Activated CD8-positive, alpha-beta T cell treated with anti-CD3 and anti-CD28 coated beads for 36 hours (primary cell): ENCODE measurements at regions not wholly inside any gene's neighbourhood (a gene's known extent, or its start where the extent isn't known, plus 50 kb on each side); places are given as distances from the start of the nearest gene placed in this dataset.

Source experiments
- ATAC-seq: fragments of 200-7000 bp; cut with Tn5 transposase; one replicate; pipeline ENCODE4 v1.10.0; 2021; ENCODE audit warnings: mild to moderate bottlenecking, moderate library complexity
- CTCF ChIA-PET: fragments of 350-600 bp; sonication (Branson Sonifier 250); formaldehyde crosslinking; loops from one replicate; lab custom pipeline; 2021; ENCODE audit warnings: antibody characterized with exemption; lab: Charles Lee
- POLR2A ChIA-PET: fragments of 350-600 bp; sonication (Branson Sonifier 250); formaldehyde crosslinking; loops from one replicate; lab custom pipeline; 2021; ENCODE audit warnings: antibody characterized with exemption; lab: Charles Lee
- DNase-seq: peaks from one replicate; pipeline ENCODE4 v3.0.0-alpha.2; 2020
- H3K27ac Mint-ChIP-seq: one replicate; pipeline ENCODE4 v1.8.0; 2021; ENCODE audit warnings: mild to moderate bottlenecking, mixed read lengths
- H3K27me3 Mint-ChIP-seq: one replicate; pipeline ENCODE4 v1.8.0; 2021; ENCODE audit warnings: mixed read lengths
- H3K36me3 Mint-ChIP-seq: one replicate; pipeline ENCODE4 v1.8.0; 2021; ENCODE audit warnings: low read depth, mixed read lengths
- H3K4me1 Mint-ChIP-seq: one replicate; pipeline ENCODE4 v1.8.0; 2021; ENCODE audit warnings: low read depth, mixed read lengths
- H3K4me3 Mint-ChIP-seq: one replicate; pipeline ENCODE4 v1.8.0; 2021; ENCODE audit warnings: mild to moderate bottlenecking, moderate library complexity, mixed read lengths
- H3K9me3 Mint-ChIP-seq: one replicate; pipeline ENCODE4 v1.8.0; 2021; ENCODE audit warnings: mixed read lengths
- intact Hi-C: fragments of 100-400 bp; cut with micrococcal nuclease; formaldehyde crosslinking; loops from one replicate; pipeline ENCODE4 v1.10.0; 2022
- TF ChIP-seq, protein P1 (sequence below): fragments of 200-600 bp; IDR thresholded peaks from one replicate; pipeline ENCODE4 v1.8.0; 2022; ENCODE audit warnings: antibody characterized with exemption, mild to moderate bottlenecking

DNA sequence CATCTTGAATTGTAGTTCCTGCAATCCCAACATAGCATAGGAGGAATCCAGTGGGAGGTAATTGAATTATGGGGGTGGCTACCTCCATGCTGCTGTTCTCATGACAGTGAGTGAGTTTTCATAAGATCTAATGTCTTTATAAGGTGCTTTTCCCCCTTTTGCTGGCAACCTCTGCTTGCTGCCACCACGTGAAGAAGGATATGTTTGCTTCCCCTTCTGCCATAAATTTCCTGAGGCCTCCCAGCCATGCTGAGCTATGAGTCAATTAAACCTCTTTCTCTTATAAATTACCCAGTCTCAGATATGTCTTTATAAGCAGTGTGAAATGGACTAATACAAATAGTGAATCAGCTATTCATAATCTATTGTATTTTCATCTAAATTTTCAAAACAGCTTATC lies 537.3 kb downstream of the EPHA3 start:
- Mint-ChIP-seq H3K4me3 (no peak overlapping the region), H3K27ac (no peak overlapping the region), H3K9me3 (peaks cover 10% of the 10 kb centered on the region), H3K4me1 (no peaks in the 10 kb centered on the region), H3K27me3 (no peaks in the 10 kb centered on the region), H3K36me3 (no peaks in the 10 kb centered on the region)
- CTCF ChIA-PET = no interaction called here
- no peak for ATAC-seq
- intact Hi-C loops = no loop called here
- POLR2A ChIA-PET = interaction anchor here (0.6 kb wide), 1 partner anchor 31 kb away, joined by 3 read pairs; no protein-coding TSS in a partner anchor
- no peak for DNase-seq
- TF ChIP-seq, protein P1, sequence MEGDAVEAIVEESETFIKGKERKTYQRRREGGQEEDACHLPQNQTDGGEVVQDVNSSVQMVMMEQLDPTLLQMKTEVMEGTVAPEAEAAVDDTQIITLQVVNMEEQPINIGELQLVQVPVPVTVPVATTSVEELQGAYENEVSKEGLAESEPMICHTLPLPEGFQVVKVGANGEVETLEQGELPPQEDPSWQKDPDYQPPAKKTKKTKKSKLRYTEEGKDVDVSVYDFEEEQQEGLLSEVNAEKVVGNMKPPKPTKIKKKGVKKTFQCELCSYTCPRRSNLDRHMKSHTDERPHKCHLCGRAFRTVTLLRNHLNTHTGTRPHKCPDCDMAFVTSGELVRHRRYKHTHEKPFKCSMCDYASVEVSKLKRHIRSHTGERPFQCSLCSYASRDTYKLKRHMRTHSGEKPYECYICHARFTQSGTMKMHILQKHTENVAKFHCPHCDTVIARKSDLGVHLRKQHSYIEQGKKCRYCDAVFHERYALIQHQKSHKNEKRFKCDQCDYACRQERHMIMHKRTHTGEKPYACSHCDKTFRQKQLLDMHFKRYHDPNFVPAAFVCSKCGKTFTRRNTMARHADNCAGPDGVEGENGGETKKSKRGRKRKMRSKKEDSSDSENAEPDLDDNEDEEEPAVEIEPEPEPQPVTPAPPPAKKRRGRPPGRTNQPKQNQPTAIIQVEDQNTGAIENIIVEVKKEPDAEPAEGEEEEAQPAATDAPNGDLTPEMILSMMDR = no peak

DNA sequence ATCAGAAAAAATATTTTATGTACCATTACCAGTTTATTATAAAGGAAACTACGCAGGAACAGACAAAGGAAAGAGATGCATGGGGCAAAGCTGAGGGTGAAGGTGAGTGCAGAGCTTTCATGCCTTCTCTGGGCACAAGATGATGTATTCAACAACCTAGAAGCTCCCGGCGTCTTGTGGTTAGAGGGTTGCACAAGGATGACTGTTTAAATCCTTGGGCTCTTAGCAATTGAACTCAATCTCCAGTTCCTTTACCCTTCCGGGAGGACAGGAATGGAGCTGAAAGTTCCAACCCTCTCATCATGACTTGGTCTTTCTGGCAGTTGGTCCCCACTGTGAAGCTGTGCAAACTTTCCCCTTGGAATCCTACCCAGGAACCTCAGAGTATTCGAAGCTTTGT lies 542.0 kb downstream of the EPHA3 start:
- no peaks in the 10 kb centered on the region for H3K27me3 Mint-ChIP-seq
- intact Hi-C loops = no loop called here
- CTCF ChIA-PET = no interaction called here
- DNase-seq = no peak
- peaks cover 6% of the 10 kb centered on the region for H3K9me3 Mint-ChIP-seq
- H3K4me3 Mint-ChIP-seq = no peak overlapping the region
- no peaks in the 10 kb centered on the region for H3K36me3 Mint-ChIP-seq
- H3K4me1 Mint-ChIP-seq = no peaks in the 10 kb centered on the region
- POLR2A ChIA-PET = interaction anchor here (1.1 kb wide), 1 partner anchor 71 kb away, joined by 3 read pairs; no protein-coding TSS in a partner anchor
- H3K27ac Mint-ChIP-seq = no peak overlapping the region
- ATAC-seq = no peak
- TF ChIP-seq, protein P1 = no peak

DNA sequence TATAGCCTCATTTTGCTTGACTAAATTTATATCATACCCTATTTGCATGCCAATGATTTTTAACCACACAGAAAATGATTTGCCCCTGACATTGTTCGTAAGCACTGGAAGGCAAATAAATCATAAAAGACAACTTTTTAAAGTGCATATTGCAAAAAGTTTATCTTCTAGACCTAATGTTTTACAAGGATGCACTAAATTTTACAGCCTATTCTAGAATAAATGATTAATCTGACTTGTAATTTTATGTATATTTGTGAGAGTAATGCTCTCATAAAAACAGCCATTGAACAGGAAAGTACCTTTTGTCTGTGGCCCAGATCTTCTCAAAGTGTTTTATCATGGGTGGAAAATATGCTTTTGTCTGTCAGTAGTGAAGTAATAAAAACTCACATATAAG lies 546.6 kb downstream of the EPHA3 start:
- Mint-ChIP-seq H3K4me1 (no peaks in the 10 kb centered on the region), H3K9me3 (peaks cover 23% of the 10 kb centered on the region), H3K4me3 (no peak overlapping the region), H3K36me3 (no peaks in the 10 kb centered on the region), H3K27me3 (no peaks in the 10 kb centered on the region), H3K27ac (no peak overlapping the region)
- no peak for ATAC-seq
- CTCF ChIA-PET = no interaction called here
- intact Hi-C loops = no loop called here
- POLR2A ChIA-PET = no interaction called here
- TF ChIP-seq, protein P1 = no peak
- DNase-seq = no peak

DNA sequence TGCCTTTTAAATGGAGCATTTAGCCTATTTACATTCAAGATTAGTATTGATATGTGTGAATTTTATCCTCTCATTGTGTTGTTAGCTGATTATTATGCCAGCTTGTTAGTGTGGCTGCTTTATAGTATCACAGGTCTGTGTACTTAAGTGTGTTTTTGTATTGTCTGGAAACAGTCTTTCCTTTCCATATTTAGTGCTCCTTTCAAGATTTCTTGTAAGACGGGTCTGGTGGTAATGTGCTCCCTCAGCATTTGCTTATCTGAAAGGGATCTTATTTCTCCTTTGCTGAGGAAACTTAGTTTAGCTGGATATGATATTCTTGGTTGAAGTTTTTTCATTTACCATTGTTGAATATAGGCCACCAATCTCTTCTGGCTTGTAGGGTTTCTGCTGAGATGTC lies 549.0 kb downstream of the EPHA3 start:
- no peak for ATAC-seq
- POLR2A ChIA-PET = no interaction called here

DNA sequence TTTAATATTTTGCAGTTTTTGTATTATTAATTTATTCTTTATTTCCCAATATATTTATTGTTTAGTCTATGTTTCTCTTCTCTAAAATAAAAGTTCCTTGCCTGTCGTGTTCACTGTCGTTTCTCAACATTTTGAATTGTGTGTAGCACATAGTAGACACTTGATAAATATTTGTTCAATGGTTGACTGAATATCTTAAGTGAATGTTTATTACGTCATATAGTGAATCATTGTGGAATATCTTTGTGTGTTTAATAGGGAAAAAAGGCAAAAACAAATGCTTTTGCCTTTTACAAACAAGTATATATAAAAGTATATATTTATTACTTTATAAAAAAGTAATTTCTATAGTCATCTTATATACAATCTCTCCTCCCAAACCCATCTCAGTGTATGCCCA lies 572.3 kb downstream of the EPHA3 start:
- CTCF ChIA-PET = no interaction called here
- intact Hi-C loops = no loop called here
- Mint-ChIP-seq H3K9me3 (peaks cover 6% of the 10 kb centered on the region), H3K27ac (no peak overlapping the region), H3K36me3 (no peaks in the 10 kb centered on the region), H3K27me3 (no peaks in the 10 kb centered on the region), H3K4me3 (no peak overlapping the region), H3K4me1 (no peaks in the 10 kb centered on the region)
- DNase-seq (no peak), ATAC-seq (no peak)
- POLR2A ChIA-PET = no interaction called here
- TF ChIP-seq, protein P1 = no peak

More for the DNA sequence above, 549.0 kb downstream of the EPHA3 start:
- CTCF ChIA-PET = no interaction called here
- DNase-seq = no peak
- Mint-ChIP-seq H3K27me3 (no peaks in the 10 kb centered on the region), H3K27ac (no peak overlapping the region), H3K4me3 (no peak overlapping the region), H3K9me3 (peaks cover 23% of the 10 kb centered on the region), H3K36me3 (no peaks in the 10 kb centered on the region), H3K4me1 (no peaks in the 10 kb centered on the region)
- TF ChIP-seq, protein P1 = no peak
- intact Hi-C loops = no loop called here
